HG03342 (cell line): ENCODE measurements at regions not wholly inside any gene's neighbourhood (a gene's known extent, or its start where the extent isn't known, plus 50 kb on each side); places are given as distances from the start of the nearest gene placed in this dataset.
"Not testable (repeated sequence)": the region's sequence is repeated elsewhere in the genome, so short reads cannot be mapped to it uniquely, and the experiment has no call there.

Source experiments
- ATAC-seq: cut with Tn5 transposase; IDR thresholded peaks from one replicate; pipeline ENCODE4 v1.9.1; 2021; ENCODE audit warnings: mild to moderate bottlenecking, moderate library complexity; ENCODE audit not compliant: unreplicated experiment

- ATAC-seq, result no peak
Measured at GRCh38 chr2:184394642-184395041, 203.7 kb upstream of the ZNF804A start.

GRCh38 chr2:184402381-184402780 lies 195.9 kb upstream of the ZNF804A start:
- no peak for ATAC-seq

GRCh38 chr2:184407041-184407630 lies 191.2 kb upstream of the ZNF804A start:
- not testable (repeated sequence) for ATAC-seq

- no peak for ATAC-seq
Measured at GRCh38 chr2:184410160-184410559, 188.2 kb upstream of the ZNF804A start.

DNA sequence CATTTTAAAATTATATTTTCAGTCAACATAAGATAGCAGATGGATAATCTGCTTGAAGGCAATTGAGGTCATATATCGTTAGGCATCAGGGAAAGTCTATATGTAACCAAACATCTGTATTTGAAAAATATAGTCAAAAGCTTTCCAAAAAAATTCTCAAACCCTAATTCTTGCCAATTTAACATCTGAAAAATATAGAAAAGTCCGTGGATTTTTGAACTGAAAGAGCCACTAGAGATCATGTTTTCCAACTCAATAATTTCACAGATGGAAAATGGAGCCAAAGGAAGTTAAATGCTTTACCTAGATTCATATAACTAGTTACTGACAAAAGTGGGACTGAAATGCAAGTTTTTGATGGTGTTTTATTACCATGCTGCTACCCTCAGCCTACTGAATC lies 185.1 kb upstream of the ZNF804A start:
- ATAC-seq, result no peak

GRCh38 chr2:184413671-184414229 lies 184.6 kb upstream of the ZNF804A start:
- no peak for ATAC-seq

DNA sequence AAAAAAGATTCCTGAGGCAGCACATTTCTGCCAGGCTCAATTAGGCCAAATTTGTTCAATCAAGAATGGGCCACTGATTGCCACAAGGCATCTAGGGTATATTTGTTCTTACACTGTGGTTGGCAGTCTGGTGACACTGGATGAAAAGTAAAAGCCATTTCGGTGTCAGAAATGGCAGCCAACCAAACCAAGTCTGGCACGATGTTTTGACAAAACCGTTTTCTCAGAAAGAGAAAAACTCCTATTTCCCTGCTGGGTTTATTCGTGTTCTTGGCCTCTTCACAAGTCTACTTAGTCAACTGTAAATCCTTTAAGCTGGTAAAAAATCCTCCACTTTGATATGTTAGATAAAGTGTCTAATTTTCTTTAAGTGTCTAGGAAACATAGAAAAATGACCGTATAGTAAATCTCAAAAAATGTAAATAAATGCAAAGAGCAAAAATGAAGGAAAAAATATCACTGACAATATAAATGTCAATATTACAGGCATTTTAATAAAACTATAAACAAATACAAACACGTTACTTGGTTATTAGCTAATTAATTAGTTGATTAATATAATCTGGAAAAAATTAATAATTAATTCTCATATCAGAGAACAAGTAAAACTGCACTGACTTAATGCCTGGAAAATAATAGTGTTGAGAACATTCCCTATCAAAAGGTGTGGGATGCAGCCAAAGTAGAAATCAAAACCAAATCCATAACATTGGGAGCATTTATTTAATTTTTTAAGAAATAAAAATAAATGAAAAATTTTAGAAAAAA lies 182.0 kb upstream of the ZNF804A start:
- ATAC-seq, result no peak

GRCh38 chr2:184419744-184420143 lies 178.6 kb upstream of the ZNF804A start:
- ATAC-seq, result no peak

DNA sequence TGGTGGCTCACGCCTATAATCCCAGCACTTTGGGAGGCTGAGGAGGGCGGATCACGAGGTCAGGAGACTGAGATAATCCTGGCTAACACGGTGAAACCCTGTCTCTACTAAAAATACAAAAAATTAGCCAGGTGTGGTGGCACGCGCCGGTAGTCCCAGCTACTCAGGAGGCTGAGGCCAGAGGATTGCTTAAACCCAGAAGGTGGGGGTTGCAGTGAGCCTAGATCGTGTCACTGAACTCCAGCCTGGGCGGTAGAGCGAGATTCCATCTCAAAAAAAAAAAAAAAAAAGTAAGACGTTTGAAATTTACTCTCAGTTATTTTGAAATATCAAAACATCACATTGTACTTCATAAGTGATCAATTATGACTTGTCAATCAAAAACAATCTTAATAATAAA lies 176.9 kb upstream of the ZNF804A start:
- not testable (repeated sequence) for ATAC-seq

- ATAC-seq, result no peak
Measured at GRCh38 chr2:184425083-184425482, 173.2 kb upstream of the ZNF804A start.

DNA sequence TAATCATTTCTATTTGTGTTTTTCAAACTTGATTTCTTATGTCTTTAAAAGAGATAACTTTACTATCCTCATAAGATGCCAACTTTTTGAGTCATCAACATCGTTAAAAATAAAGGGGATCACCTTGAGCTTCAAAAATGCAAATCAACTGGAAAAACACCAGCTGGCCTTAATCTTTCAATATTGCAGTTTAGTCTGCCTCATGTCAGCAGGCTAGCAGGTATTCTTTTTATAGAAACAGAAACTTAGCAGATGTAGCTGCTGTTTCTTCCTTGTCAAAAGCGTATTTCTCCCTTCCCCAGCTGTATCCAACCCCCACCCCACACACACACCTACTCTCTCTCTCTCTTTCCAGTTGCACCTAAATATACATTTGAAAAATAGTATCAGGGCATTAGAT lies 154.1 kb upstream of the ZNF804A start:
- peak; percentile 94 for ATAC-seq

DNA sequence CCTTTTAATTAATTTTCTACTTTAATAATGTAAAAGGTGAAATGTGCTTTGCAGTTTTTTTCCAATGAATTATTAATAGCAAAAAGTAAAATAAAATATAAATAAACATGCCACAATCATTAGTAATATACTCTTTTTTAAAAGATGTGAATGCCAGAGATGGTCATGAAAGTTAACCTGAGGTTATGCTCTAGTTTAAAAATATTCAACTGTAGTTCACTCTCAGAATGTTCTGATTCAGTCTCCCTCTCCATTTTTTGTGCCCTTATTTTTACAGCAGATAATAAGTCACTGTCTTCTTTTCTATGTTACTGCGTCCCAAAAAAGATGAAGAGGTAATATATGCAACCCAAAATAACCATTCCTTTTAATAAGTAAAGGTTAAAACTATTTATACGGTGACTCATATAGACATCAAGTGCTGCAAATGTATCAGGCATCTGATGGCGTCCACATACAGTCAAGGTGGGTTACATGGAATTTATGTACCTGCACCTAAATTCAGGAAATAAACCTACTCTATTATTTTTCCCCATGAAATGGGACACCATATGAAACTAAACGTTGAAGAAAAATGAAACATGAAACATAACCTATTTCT lies 153.6 kb upstream of the ZNF804A start:
- ATAC-seq, result no peak

GRCh38 chr2:184449760-184450159 lies 148.6 kb upstream of the ZNF804A start:
- no peak for ATAC-seq

- peak; percentile 44 for ATAC-seq
Measured at GRCh38 chr2:184452907-184453306, 145.4 kb upstream of the ZNF804A start.

- ATAC-seq, result no peak
Measured at GRCh38 chr2:184455624-184456023, 142.7 kb upstream of the ZNF804A start.

GRCh38 chr2:184456693-184457092 lies 141.6 kb upstream of the ZNF804A start:
- ATAC-seq, result not testable (repeated sequence)

- no peak for ATAC-seq
Measured at GRCh38 chr2:184463102-184463865, 135.0 kb upstream of the ZNF804A start.

GRCh38 chr2:184463866-184464248 lies 134.5 kb upstream of the ZNF804A start:
- no peak for ATAC-seq

DNA sequence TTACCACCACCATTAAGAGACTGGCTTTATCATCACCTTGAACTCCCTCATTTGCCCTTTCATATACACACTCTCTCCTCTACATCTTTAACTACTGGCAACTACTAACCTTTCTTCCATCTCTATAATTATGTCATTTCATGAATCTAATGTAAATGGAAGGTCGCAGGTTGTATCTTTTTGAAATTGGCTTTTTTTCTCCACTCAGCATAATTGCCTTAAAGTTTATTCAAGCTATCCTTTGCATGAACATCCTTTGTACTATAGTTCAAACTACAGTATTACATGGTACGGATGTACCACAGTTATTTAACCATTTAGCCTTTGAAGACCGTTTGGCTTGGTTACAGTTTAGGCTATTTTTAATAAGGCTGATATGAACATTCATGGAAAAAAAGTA lies 129.5 kb upstream of the ZNF804A start:
- ATAC-seq, result no peak

- no peak for ATAC-seq
Measured at GRCh38 chr2:184472481-184472880, 125.8 kb upstream of the ZNF804A start.

DNA sequence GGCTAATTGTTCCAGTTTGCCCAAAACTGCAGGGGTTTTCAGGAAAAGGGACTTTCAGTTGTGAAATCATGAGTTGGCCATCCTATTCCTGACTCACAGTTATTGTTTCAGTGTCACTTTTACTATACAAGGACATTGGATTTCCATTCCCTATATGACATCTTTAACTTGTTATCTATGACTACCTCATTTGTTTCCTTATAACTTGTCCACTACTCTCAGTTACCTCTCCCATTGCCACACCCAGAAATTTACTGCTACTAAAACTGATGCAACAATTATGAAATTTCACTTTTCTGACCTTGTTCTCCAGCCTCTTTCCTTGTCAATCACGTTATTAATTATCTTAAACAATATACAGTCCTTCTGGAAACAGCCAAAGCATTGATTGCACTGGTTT lies 116.5 kb upstream of the ZNF804A start:
- ATAC-seq, result no peak
